ENCODE measurements at regions not wholly inside any gene's neighbourhood (a gene's known extent, or its start where the extent isn't known, plus 50 kb on each side); places are given as distances from the start of the nearest gene placed in this dataset.
A peak's percentile ranks its signal among the peaks of the same experiment; 100 is the strongest.
"Not testable (repeated sequence)": the region's sequence is repeated elsewhere in the genome, so short reads cannot be mapped to it uniquely, and the experiment has no call there.

DNA sequence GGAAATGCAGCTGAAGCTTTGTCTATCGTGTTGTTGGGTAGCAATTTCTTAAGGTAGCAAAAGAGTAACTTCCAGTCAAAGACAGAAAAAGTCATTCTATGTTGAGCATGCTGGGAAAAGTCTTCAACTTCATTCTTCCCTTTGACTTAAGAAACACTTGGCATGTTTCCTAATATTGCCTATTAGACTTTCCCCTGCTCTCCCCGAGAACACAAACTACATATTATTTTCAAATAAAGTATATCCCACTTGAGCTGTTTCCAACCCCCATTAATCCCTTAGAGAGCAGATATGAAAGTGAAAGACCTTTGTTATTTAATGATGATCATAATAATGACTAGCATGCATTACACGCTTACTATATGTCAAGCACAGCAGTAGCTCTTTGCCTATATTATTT lies 136.0 kb upstream of the SPOPL start:
- no peak for DNase-seq (ENCODE audit: low read depth in 4 of 4, low spot score in 3 of 4)

DNA sequence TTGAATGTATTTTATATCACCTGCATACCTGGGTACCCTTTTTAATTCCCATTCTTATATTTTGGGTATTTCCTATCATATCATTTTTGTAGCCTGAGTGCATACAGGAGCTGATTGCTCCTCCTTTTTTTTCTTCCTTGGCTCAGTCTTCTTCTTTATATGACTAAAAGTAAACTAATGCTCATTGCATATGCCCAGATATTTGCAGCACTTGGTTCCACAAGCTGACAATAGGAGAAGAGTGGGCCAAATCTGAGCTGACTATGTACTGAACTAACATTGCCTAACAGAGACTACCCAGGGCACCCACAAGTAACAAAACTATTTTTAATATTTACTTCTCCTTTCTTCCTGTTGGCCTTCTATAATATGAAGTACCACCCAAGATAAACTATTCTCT lies 131.7 kb upstream of the SPOPL start:
- DNase-seq (ENCODE audit: low read depth in 4 of 4, low spot score in 3 of 4), result no peak

GRCh38 chr2:138373993-138374408 lies 127.6 kb upstream of the SPOPL start:
- DNase-seq (ENCODE audit: low read depth in 4 of 4, low spot score in 3 of 4), result peak in 2 of 4 donors; percentile 8 to 16

DNA sequence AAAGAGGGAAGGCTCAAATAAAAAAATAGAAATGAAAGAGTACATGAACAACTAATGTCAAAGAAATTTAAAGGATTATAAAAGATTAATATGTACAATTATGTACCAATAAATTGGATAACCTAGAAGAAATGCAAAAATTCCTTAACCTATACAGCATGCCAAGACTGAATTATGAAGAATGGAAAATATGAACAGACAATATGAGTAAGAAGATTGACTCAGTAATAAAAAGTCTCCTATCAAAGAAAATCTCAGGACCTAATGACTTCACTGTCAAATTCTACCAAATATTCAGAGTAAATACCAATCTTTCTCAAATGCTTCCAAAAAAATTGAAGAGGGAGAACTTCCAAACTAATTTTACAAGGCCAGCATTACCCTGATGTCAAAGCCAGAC lies 120.2 kb upstream of the SPOPL start:
- DNase-seq (ENCODE audit: low read depth in 4 of 4, low spot score in 3 of 4), result no peak

GRCh38 chr2:138382672-138383071 lies 118.9 kb upstream of the SPOPL start:
- DNase-seq (ENCODE audit: low read depth in 4 of 4, low spot score in 3 of 4), result no peak

GRCh38 chr2:138386191-138386590 lies 115.4 kb upstream of the SPOPL start:
- DNase-seq (ENCODE audit: low read depth in 4 of 4, low spot score in 3 of 4), result not testable (repeated sequence)

DNA sequence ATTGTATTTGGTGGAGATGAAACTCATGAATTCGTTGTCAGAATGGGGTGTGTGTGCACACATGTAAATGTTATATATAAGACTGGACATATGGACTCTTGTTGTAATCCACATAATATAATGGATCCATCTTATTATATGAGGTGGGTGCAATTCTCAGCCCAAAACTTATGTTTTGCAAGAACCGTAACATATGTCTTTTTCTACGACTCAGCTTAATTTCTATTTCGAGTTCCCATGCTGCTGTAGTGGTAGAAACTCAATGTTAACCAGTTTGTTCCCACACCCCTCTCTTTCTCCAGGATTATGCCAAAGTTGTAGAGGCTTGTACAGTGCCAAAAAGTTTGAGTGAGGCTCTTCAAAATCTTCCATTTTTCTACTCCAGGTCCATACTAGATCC lies 112.5 kb upstream of the SPOPL start:
- no peak for DNase-seq (ENCODE audit: low read depth in 4 of 4, low spot score in 3 of 4)

GRCh38 chr2:138390316-138390945 lies 111.1 kb upstream of the SPOPL start:
- peak in 1 of 4 donors; percentile 8 for DNase-seq (ENCODE audit: low read depth in 4 of 4, low spot score in 3 of 4)

GRCh38 chr2:138391946-138392345 lies 109.6 kb upstream of the SPOPL start:
- no peak for DNase-seq (ENCODE audit: low read depth in 4 of 4, low spot score in 3 of 4)

GRCh38 chr2:138395565-138396306 lies 105.8 kb upstream of the SPOPL start:
- no peak for DNase-seq (ENCODE audit: low read depth in 4 of 4, low spot score in 3 of 4)

GRCh38 chr2:138396843-138397242 lies 104.7 kb upstream of the SPOPL start:
- no peak for DNase-seq (ENCODE audit: low read depth in 4 of 4, low spot score in 3 of 4)

- no peak for DNase-seq (ENCODE audit: low read depth in 4 of 4, low spot score in 3 of 4)
Observed at GRCh38 chr2:138403431-138403927, 98.1 kb upstream of the SPOPL start.

DNA sequence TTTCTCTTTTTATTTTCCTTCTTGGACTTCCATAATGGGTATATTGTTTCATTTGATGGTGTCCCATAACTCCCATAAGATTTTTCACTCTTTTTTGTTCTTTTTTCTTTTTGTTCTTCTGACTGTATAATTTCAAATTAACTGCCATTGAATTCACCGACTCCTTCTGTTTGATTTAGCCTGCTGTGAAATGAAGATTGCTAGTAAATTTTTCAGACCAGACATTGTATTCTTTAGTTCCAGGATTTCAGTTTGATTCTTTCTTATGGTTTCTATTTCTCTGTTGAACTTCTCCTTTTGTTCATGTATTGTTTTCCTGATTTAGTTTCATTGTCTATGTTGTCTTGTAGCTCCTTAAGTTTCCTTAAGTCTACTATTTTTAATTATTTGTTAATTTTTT lies 87.6 kb upstream of the SPOPL start:
- no peak for DNase-seq (ENCODE audit: low read depth in 4 of 4, low spot score in 3 of 4)

DNA sequence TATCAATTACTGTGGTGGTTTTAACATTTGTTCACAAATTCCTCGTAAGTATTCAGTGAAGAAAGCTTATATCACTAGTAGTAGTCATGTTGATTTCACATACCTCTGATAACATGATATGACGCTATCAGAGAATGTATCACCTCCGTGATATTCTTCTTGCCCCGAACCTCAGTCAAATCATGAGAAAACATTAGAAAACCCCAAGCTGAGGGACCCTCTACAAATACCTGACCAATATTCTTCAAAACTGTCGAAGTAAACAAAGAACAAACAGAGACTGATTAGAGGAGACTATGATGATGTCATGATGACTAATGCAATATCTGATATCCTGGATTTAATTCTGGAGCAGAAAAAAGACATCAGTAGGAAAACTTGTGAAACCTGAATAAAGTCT lies 85.6 kb upstream of the SPOPL start:
- DNase-seq (ENCODE audit: low read depth in 4 of 4, low spot score in 3 of 4), result no peak

- no peak for DNase-seq (ENCODE audit: low read depth in 4 of 4, low spot score in 3 of 4)
Observed at GRCh38 chr2:138418453-138418852, 83.1 kb upstream of the SPOPL start.

DNA sequence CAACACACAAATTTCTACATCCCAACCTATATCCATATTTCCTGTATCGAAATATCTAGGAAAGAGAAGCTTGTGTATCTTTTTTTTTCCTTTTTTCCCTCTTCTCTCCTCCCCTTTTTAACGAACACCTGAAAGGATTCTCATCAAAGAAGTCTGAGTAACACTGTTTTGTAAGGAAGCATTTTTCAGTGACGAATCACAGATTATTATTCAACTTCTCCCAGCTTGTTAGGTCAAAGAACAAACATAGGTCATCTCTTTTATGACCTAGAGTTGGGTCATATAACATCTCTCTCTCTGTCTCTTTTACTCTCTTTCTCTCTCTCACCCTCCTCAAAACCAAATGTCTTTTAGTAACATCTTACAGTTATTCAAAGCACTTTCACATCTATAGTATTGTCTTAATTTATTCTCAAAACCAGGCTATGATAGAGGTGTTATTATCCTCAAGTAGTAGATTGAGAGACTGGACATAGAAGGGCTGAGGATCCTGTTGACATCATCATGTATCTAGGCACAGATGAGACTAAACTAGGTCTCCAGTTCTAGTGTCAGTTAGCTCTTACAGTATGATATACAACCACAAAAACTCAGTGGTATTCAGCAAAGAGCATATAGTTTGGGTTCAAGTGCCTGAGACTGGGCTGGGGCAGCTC lies 80.1 kb upstream of the SPOPL start:
- no peak for DNase-seq (ENCODE audit: low read depth in 4 of 4, low spot score in 3 of 4)

DNA sequence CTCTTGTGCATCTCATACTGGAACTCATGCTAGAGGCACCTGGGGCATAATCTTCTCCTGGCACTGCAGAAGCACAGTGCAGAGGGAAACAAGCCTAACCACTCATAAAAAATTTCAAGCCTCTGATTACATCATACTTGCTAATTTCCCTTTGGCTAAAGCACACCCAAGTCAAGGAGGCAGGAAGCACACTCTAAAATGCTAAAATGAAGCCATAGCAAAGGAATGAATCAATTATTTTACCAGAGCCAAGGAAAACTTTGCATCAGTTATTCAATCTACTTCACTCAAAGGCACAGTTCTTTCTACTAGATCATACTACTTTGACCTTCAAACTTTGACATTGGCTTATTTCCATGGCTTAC lies 79.6 kb upstream of the SPOPL start:
- peak in 1 of 4 donors; percentile 3 for DNase-seq (ENCODE audit: low read depth in 4 of 4, low spot score in 3 of 4)

DNA sequence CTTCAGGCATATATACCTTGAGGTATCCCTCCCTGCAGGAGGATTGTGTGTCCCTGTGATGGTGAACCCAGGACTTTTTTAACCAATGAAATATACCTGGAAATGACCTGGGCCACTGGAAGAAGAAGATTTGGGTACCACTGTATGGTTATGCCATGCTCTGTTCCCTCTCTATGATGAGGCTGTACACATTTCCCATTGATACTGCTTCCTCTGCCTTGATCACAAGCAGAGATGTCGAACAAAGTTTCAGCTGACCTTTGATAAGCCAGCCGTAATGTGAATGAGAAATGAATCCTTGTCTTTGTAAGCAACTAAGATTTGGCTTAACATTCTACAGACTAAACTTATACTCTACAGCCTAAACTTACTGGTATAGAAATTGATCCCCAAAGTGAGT lies 78.4 kb upstream of the SPOPL start:
- no peak for DNase-seq (ENCODE audit: low read depth in 4 of 4, low spot score in 3 of 4)

GRCh38 chr2:138423745-138424144 lies 77.8 kb upstream of the SPOPL start:
- no peak for DNase-seq (ENCODE audit: low read depth in 4 of 4, low spot score in 3 of 4)

GRCh38 chr2:138424436-138425140 lies 77.0 kb upstream of the SPOPL start:
- DNase-seq (ENCODE audit: low read depth in 4 of 4, low spot score in 3 of 4), result no peak

- not testable (repeated sequence) for DNase-seq (ENCODE audit: low read depth in 4 of 4, low spot score in 3 of 4)
Observed at GRCh38 chr2:138426116-138426515, 75.5 kb upstream of the SPOPL start.
